NCI-H2107 (cell line): ENCODE measurements at regions not wholly inside any gene's neighbourhood (a gene's known extent, or its start where the extent isn't known, plus 50 kb on each side); places are given as distances from the start of the nearest gene placed in this dataset.
"Not testable (repeated sequence)": the region's sequence is repeated elsewhere in the genome, so short reads cannot be mapped to it uniquely, and the experiment has no call there.

ENCODE experiments used
- DNase-seq: peaks from one replicate; lab custom pipeline; 2025; lab: John Stamatoyannopoulos, UW

DNA sequence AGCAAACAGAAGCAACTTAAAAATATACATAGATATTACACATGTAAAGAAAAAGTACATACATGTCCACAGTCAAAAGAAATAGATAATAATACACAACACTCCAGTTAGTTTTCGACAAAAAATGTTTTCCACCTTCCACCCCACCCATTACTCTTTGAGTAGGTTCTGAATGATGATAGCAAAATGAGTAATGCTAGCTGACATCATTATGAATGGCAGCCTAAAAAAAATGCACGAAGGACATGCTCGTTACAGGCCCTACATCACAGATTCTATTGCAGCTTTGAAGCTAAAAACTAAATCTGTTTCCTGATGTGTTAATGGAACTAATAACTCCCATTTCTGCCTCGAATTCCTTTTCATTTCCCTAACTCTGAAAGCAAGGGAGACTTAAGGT lies 578.7 kb upstream of the NETO1 start:
- no peak for DNase-seq

DNA sequence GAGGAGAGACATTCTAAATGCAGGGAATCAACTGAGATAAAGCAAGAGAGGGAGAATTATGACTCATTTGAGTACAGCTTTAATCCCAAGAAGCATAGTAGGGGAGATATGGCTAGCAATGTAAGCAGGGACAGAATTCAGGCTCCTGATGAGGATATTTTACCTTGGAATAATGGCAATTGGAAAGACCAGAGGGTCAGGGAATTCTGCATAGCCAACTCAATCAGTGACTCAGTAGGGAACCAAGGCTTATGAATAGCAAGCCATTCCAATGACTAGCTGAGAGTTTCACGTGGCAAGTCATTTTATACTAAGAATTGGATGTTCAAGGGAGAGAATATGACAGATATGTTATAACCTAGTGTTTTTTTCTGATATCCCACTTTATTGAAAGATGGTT lies 563.8 kb upstream of the NETO1 start:
- no peak for DNase-seq

- no peak for DNase-seq
These were observed 553.2 kb upstream of the NETO1 start for GRCh38 chr18:73421010-73421409.

GRCh38 chr18:73419531-73419930 lies 551.7 kb upstream of the NETO1 start:
- no peak for DNase-seq

GRCh38 chr18:73414598-73414997 lies 546.8 kb upstream of the NETO1 start:
- no peak for DNase-seq

DNA sequence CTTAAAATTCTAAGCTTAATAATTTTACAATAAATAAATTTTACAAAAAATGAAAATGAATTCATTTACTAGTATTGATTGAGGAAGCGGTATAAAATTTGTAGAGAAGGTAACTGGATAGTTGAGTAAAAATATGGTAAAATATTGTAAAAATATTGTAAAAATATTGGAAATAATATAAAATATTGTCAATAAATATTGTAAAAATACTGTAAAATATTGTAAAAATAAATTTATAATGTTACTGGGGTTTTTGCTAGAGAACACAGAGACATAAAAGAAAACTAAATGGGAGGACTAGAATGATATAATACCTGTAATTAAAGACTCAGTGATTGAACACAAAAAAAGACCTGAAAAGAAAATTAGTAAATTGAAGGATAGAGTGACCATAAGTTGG lies 546.3 kb upstream of the NETO1 start:
- DNase-seq, result no peak

- DNase-seq, result no peak
These were observed 541.5 kb upstream of the NETO1 start for GRCh38 chr18:73409242-73409641.

DNA sequence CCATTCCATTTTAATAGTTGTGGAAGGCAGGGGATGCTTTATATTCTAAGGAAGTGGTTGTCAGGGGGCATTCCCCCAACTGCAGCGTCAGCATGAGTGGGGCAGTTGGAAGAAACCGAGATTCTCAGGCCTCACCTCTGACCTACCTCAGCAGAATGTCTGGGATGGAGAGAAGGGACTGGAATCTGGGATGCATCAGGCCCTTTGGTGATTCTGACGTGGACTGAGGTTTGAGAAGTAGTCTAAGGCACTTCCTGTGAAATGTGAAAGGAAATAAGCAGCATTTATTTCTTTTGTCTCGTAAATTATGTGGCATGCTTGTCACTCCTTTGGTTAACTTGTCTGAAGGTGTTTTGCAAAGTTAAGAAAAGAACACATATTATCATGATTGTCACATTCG lies 540.7 kb upstream of the NETO1 start:
- DNase-seq, result no peak

GRCh38 chr18:73407506-73407905 lies 539.7 kb upstream of the NETO1 start:
- DNase-seq, result no peak

DNA sequence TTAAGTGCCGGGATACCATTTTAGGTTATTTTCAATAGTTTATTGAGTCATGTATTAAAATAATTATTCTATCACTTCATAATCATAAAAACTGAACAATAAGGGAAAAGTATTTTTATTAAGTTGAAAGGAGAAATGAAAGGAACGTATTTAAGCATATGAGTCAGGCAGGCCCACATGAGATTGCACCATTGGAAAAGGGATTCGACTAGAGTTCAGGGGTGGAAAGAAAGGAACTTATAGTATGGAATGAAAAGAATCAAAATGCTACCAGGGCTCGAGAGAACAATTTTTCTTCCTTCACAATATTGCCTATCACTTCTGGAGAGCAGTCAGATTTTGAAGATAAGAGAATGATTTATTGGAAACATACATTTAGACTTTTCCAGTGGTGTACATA lies 516.5 kb upstream of the NETO1 start:
- no peak for DNase-seq

GRCh38 chr18:73381699-73382036 lies 513.9 kb upstream of the NETO1 start:
- DNase-seq, result no peak

GRCh38 chr18:73381016-73381698 lies 513.4 kb upstream of the NETO1 start:
- no peak for DNase-seq

GRCh38 chr18:73366713-73367112 lies 498.9 kb upstream of the NETO1 start:
- no peak for DNase-seq

DNA sequence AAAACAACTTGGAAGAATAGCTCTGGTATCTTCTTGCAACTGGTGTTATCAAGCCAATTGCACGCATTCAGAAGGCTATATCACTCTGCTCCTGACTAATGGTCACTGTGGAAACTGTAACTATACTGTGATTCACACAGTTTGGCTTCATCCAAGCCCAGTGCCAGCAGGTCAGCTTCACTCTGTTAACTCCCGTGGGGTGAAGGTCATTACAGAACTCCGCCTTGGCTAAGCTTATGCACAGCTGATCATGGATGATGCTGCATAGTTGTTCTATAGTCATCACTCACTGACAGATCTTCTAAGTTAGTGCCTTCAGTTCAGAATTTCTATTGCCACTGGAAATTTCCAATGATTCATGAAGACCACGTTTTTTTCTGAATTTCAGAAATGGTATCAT lies 497.2 kb upstream of the NETO1 start:
- DNase-seq, result no peak

- DNase-seq, result no peak
These were observed 487.3 kb upstream of the NETO1 start for GRCh38 chr18:73355121-73355520.

GRCh38 chr18:73352546-73352945 lies 484.8 kb upstream of the NETO1 start:
- DNase-seq, result no peak

DNA sequence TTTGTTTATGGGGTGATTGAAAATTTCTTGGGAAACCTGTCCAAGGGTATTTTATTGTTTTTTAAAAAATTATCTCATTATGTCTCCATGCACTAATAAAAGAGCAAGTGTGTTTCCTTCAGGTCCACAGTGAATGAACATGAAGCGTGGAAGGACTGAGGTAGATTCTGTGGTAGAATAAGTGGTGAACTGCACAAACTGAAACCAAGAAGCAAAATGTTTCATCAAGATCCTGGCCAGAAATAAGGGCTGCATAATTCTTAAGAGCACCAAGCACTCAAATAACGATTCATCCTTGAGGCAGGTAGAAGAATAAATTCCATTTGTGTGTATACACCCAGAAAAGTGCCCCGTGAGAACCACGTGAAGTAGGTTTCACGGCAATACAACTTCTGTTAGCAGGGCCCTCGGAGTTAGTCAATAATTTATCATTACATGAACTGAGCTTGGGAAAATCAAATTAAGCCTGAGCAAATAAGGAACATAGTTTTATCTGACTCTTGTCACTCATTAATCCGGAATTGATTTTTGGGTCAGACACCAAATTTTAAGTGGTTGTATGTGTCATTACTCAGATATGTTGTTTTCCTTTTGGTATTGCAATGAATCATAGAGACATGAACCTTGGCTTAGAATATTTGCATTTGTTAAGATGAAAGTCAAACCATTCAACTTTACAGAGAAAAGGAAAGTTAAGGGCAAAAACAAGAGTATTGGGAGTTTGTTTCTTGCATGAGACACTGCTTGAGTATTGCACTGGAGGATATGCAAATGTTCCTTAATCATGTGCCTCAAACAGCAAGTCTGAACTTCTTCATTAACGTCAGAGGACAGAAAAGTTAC lies 472.6 kb upstream of the NETO1 start:
- DNase-seq, result no peak

GRCh38 chr18:73331212-73331772 lies 463.5 kb upstream of the NETO1 start:
- DNase-seq, result no peak

- DNase-seq, result not testable (repeated sequence)
These were observed 462.3 kb upstream of the NETO1 start for GRCh38 chr18:73330106-73330505.

DNA sequence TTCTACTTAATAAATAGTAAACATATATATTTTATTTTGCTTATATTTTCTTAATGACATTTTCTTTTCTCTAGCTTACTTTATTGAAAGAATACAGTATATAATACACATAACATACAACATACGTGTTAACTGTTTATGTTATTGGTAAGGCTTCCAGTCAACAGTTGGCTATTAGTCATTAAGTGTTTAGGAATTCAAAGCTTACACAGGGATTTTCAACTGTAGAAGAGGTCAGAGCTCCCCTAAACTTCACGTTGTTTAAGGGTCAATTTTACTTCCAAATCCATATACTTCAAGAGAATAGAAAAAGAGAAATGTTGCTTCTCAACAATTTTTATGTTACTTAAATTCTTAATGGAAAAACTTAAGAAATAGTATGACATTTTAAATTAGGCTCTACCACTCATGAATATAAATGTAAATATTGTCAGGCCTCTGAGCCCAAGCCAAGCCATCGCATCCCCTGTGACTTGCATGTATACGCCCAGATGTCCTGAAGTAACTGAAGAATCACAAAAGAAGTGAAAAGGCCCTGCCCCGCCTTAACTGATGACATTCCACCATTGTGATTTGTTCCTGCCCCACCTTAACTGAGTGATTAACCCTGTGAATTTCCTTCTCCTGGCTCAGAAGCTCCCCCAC lies 456.5 kb upstream of the NETO1 start:
- not testable (repeated sequence) for DNase-seq

DNA sequence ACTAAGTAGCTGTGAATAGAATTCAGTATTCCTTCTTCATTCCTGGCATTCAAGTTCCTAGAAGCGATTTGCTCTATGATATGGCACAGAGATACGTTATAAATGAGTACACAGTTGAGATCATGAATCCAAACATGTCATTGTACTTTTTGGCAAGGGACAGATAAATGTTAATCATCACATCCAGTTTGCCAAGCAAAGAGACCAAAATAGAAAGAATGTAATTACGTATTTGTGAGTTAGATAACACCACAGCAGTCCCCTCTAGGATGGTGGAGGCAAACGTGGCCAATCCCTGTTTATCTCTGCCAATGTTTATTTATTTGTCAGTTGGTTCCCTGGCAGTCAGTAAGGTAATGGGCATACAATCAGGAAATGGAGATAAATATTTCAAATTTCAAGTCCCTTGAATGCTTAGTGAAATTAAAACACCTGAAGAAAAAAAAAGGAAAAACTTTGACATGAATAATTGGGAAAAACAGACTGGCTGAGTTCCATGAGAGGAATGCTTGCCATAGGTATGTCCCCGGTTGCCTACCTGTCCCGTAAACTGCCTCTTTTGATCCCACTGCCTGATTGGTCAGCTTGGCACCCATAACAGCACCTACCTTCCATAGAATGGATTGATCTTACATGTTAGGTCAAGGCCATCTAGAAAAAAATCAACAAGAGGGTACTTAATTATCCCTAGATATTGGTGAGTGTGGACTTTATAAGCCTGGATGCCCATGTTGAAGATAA lies 451.1 kb upstream of the NETO1 start:
- DNase-seq, result no peak

DNA sequence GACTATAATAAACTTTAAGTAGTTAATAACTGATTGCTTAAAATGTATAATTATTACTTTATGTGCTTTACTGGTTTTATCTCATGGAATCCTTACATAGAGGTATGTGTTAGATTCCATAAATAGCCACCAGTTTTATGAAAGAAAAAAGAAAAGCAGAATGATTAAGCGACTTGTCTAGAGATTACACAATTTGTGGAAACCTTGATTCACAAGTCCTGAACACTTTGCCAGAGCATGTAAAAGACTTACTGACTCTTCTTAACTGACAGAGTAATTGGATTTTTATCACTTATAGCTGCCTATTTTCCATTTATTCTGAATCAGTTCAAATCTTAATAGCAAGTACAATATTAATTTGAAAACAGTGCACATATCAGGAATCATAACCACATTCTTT lies 448.7 kb upstream of the NETO1 start:
- no peak for DNase-seq
